ENCODE measurements at regions not wholly inside any gene's neighbourhood (a gene's known extent, or its start where the extent isn't known, plus 50 kb on each side); places are given as distances from the start of the nearest gene placed in this dataset.

DNA sequence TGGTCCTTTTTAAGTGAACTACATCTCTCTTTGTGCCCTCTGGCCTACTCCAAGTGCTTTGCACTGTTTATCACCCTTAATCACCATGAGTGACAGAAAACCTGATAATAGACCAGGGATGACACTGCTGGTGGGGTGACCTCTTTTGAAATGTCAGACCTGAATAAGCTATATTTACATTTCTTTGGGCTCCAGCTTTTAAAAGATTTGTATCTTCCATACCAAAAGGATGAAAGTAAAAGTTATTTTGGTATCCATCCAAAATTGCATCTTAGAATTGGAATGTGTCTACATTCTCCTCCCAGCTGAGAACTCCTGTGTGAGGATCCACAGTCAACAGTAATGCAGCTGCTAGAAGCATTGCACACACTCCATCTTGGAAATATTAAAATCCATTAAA, 370.0 kb downstream of the CDH11 start:
- TF ChIP-seq SIN3A (IDR thresholded peaks at IDR 0.05; ENCODE audit: borderline replicate concordance, insufficient read depth, low read depth, low read length) = no peak
- no peak for TF ChIP-seq CTCF (IDR thresholded peaks at IDR 0.05)
- TF ChIP-seq POLR2AphosphoS5 (IDR thresholded peaks at IDR 0.05; ENCODE audit: low read depth, low read length) = no peak
- no peak for TF ChIP-seq REST (IDR thresholded peaks at IDR 0.05; ENCODE audit: insufficient read depth in 1 of 2, low read depth in 2 of 2, low read length in 1 of 2)
